Cardiac fibroblast (primary cell): ENCODE measurements at regions not wholly inside any gene's neighbourhood (a gene's known extent, or its start where the extent isn't known, plus 50 kb on each side); places are given as distances from the start of the nearest gene placed in this dataset.
A peak's percentile ranks its signal among the peaks of the same experiment; 100 is the strongest.
"Not testable (repeated sequence)": the region's sequence is repeated elsewhere in the genome, so short reads cannot be mapped to it uniquely, and the experiment has no call there.

Experiments
- DNase-seq, 2 donors: peaks; one replicate each; pipeline versions ENCODE4 v3.0.0 to v3.0.0-alpha.2; 2010; ENCODE audit warnings: low read depth in 2 of 2
- H3K4me3 ChIP-seq, 2 donors: replicated peaks in 1 of 2; 1 replicate in 1 of 2; 2 replicates in 1 of 2; pipeline ENCODE4 v1.5.1; 2011; ENCODE audit warnings: low read depth in 2 of 2, low read length in 2 of 2, mild to moderate bottlenecking in 2 of 2, moderate library complexity in 1 of 2
- TF ChIP-seq, protein P1 (sequence below): IDR thresholded peaks from one replicate; pipeline ENCODE4 v1.5.1; 2011; ENCODE audit warnings: low read depth, mild to moderate bottlenecking, low read length, inconsistent platforms

DNA sequence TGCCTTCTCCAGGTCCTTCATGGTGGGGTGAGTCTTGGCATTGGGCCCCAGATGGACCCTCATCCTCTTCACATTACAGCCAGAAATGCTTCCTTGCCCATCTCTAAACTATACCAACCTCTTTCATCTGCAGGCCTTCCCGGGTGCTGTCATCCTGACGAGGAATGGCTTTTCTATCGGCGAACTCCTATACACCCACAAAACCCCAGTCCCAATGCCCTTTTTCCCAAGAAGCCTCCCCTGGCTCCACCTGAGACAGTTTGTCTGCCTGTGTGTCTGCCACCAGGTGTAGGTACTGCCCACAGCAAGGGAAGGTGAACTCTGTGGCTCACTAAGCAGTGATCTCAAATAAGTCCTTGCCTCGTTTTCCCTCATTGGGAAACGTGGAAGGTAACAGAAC, 55.3 kb downstream of the PTPRS start:
- TF ChIP-seq, protein P1, sequence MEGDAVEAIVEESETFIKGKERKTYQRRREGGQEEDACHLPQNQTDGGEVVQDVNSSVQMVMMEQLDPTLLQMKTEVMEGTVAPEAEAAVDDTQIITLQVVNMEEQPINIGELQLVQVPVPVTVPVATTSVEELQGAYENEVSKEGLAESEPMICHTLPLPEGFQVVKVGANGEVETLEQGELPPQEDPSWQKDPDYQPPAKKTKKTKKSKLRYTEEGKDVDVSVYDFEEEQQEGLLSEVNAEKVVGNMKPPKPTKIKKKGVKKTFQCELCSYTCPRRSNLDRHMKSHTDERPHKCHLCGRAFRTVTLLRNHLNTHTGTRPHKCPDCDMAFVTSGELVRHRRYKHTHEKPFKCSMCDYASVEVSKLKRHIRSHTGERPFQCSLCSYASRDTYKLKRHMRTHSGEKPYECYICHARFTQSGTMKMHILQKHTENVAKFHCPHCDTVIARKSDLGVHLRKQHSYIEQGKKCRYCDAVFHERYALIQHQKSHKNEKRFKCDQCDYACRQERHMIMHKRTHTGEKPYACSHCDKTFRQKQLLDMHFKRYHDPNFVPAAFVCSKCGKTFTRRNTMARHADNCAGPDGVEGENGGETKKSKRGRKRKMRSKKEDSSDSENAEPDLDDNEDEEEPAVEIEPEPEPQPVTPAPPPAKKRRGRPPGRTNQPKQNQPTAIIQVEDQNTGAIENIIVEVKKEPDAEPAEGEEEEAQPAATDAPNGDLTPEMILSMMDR: no peak
- DNase-seq: no peak
- H3K4me3 ChIP-seq: no peak overlapping the region

DNA sequence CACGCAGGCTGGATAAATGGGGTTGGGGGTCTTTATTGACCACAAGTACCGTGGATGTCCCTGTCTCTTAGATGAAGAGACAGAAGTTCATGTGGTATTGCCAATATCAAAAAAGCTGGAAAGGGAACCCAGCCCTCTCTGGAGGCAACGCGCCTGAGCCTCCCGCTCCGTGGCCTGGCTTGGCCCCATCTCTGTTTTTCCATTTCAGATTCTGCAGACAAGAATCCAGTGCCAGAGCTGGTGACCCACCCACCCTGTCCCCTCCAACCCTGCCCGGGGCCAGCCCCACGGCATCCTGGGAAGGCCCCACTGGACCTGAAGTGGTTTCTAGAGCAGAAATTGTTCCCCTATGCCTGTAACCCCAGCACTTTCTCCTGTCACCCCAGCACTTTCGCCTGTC, 57.7 kb downstream of the PTPRS start:
- H3K4me3 ChIP-seq: no peak overlapping the region
- TF ChIP-seq, protein P1: no peak
- no peak for DNase-seq

DNA sequence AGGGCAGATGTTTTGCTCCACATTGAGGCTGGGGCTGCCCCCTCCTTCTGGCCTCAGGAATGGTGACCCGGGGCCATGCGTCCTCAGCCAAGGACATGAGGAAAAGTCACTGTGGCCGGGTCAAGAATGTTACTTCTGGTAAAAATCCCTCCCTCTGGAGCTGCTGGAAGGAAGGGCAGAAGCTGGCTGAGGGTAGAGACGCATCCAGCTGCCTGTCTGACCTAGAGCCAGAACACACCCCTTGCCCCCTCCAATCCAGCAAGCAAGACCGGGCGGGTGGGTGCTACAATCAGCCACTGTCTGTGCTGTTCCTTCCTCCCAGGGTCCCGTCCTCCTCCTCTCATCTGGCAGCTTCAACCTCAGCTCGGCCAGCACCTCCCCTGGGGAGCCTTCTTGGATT, 59.0 kb downstream of the PTPRS start:
- no peak overlapping the region for H3K4me3 ChIP-seq
- TF ChIP-seq, protein P1: no peak
- peak in 1 of 2 donors; percentile 68 for DNase-seq

DNA sequence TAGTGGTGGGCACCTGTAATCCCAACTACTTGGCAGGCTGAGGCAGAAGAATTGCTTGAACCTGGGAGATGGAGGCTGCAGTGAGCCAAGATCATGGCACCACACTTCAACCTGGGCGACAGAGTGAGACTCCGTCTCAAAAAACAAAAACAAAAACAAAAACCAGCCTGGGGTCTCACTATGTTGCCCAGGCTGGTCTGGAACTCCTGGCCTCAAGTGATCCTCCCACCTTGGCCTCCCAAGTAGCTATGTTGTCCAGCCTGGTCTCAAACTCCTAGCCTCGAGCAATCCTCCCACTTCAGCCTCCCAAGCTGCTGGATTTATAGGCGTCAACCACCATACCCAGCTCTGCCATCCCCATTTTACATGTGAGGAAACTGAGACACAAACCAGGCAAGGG, 64.9 kb downstream of the PTPRS start:
- not testable (repeated sequence) for DNase-seq, H3K4me3 ChIP-seq

DNA sequence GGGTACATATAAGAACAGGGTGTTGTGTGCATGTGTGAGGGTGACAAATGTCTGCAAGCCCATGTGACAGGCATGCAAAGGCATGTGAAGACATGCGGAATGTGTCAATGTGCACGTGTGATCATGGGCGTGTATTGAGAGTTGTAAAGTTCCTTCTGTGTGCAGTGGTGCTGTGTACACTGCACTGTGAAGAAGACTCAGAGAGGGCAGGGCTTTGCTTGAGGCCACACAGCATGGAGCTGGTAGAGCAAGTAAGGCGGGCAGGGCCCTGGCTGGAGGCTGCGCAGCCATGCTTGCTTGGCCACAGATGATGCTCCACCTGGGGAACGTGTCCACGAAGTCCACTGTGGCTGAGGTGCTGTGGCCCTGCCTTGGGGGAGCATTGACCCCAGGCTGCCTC, 66.8 kb downstream of the PTPRS start:
- DNase-seq: no peak
- TF ChIP-seq, protein P1: no peak
- H3K4me3 ChIP-seq: no peak overlapping the region

DNA sequence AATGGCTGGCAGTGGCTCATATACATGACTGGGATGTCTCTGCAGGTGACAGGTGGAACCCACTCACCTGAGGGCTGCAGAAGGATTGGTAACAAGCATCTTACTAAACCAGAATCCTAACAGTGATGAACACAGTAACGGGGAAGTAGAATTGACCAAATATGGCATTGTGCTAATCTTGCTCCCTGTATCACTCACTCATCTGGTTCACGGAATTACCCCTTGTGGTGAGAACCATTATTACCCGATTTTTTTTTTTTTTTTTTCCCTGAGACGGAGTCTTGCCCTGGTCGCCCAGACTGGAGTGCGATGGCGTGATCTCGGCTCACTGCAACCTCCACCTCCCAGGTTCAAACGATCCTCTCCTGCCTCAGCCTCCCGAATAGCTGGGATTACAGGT, 69.5 kb downstream of the PTPRS start:
- TF ChIP-seq, protein P1: peak; percentile 25
- no peak overlapping the region for H3K4me3 ChIP-seq
- peak in 1 of 2 donors; percentile 9 for DNase-seq

DNA sequence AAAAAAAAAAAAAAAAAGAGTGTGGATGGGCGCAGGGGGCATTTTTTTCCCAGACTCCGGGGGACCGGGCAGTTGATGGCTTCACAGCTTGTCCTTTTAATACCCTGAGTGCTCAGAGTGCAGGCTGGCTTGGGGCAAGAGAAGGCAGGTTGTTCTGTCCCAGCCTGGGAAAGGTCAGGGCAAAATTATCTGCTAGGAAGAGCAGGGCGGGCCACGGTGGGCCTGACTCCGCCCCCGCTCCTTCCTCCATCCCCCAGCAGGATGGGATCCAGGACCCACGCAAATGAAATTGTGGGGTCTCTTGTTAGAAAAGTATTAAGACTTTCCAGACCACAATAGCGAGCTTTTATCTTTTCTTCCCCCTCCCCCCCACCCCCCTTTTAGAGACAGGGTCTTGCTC, 70.7 kb downstream of the PTPRS start:
- H3K4me3 ChIP-seq: no peak overlapping the region
- TF ChIP-seq, protein P1: no peak
- no peak for DNase-seq
